ENCODE measurements at regions not wholly inside any gene's neighbourhood (a gene's known extent, or its start where the extent isn't known, plus 50 kb on each side); places are given as distances from the start of the nearest gene placed in this dataset.

DNA sequence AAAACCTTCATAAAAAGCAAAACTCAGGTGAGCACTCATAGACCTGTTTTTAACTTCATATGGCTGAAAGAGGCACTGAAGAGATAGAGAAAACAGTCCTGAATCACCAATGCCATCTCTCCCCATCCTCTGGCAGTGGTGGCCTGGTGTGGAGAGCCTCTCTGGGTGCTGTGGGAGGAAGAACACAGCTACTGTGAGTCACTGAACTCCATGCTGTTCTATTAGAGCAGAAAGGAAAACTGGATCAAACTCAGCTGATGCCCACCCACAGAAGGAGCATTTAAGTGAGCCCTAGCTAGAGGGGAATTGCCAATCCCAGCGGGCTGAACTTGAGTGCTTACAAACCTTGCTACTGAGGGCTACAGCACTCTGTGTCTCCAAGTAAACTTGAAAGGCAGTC, 115.3 kb upstream of the SESN3 start (continued):
- TF ChIP-seq, protein P1, sequence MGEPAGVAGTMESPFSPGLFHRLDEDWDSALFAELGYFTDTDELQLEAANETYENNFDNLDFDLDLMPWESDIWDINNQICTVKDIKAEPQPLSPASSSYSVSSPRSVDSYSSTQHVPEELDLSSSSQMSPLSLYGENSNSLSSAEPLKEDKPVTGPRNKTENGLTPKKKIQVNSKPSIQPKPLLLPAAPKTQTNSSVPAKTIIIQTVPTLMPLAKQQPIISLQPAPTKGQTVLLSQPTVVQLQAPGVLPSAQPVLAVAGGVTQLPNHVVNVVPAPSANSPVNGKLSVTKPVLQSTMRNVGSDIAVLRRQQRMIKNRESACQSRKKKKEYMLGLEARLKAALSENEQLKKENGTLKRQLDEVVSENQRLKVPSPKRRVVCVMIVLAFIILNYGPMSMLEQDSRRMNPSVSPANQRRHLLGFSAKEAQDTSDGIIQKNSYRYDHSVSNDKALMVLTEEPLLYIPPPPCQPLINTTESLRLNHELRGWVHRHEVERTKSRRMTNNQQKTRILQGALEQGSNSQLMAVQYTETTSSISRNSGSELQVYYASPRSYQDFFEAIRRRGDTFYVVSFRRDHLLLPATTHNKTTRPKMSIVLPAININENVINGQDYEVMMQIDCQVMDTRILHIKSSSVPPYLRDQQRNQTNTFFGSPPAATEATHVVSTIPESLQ (CRISPR knock-in tag; IDR thresholded peaks at IDR 0.05): no peak
- TF ChIP-seq, protein P2, sequence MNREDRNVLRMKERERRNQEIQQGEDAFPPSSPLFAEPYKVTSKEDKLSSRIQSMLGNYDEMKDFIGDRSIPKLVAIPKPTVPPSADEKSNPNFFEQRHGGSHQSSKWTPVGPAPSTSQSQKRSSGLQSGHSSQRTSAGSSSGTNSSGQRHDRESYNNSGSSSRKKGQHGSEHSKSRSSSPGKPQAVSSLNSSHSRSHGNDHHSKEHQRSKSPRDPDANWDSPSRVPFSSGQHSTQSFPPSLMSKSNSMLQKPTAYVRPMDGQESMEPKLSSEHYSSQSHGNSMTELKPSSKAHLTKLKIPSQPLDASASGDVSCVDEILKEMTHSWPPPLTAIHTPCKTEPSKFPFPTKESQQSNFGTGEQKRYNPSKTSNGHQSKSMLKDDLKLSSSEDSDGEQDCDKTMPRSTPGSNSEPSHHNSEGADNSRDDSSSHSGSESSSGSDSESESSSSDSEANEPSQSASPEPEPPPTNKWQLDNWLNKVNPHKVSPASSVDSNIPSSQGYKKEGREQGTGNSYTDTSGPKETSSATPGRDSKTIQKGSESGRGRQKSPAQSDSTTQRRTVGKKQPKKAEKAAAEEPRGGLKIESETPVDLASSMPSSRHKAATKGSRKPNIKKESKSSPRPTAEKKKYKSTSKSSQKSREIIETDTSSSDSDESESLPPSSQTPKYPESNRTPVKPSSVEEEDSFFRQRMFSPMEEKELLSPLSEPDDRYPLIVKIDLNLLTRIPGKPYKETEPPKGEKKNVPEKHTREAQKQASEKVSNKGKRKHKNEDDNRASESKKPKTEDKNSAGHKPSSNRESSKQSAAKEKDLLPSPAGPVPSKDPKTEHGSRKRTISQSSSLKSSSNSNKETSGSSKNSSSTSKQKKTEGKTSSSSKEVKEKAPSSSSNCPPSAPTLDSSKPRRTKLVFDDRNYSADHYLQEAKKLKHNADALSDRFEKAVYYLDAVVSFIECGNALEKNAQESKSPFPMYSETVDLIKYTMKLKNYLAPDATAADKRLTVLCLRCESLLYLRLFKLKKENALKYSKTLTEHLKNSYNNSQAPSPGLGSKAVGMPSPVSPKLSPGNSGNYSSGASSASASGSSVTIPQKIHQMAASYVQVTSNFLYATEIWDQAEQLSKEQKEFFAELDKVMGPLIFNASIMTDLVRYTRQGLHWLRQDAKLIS (CRISPR knock-in tag; IDR thresholded peaks at IDR 0.05; ENCODE audit: borderline replicate concordance): no peak
- no peak for TF ChIP-seq ZNF416 (CRISPR knock-in tag; IDR thresholded peaks at IDR 0.05)
- TF ChIP-seq, protein P3, sequence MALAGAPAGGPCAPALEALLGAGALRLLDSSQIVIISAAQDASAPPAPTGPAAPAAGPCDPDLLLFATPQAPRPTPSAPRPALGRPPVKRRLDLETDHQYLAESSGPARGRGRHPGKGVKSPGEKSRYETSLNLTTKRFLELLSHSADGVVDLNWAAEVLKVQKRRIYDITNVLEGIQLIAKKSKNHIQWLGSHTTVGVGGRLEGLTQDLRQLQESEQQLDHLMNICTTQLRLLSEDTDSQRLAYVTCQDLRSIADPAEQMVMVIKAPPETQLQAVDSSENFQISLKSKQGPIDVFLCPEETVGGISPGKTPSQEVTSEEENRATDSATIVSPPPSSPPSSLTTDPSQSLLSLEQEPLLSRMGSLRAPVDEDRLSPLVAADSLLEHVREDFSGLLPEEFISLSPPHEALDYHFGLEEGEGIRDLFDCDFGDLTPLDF (CRISPR knock-in tag; IDR thresholded peaks at IDR 0.05): no peak
- no peak for TF ChIP-seq SMAD4 (CRISPR knock-in tag; IDR thresholded peaks at IDR 0.05)
- TF ChIP-seq, protein P4, sequence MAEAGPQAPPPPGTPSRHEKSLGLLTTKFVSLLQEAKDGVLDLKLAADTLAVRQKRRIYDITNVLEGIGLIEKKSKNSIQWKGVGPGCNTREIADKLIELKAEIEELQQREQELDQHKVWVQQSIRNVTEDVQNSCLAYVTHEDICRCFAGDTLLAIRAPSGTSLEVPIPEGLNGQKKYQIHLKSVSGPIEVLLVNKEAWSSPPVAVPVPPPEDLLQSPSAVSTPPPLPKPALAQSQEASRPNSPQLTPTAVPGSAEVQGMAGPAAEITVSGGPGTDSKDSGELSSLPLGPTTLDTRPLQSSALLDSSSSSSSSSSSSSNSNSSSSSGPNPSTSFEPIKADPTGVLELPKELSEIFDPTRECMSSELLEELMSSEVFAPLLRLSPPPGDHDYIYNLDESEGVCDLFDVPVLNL (CRISPR knock-in tag; IDR thresholded peaks at IDR 0.05; ENCODE audit: borderline replicate concordance, low read depth): no peak
- no peak for TF ChIP-seq GRHL2 (CRISPR knock-in tag; IDR thresholded peaks at IDR 0.05; ENCODE audit: insufficient replicate concordance, severe bottlenecking)
- TF ChIP-seq TEAD1 (CRISPR knock-in tag; IDR thresholded peaks at IDR 0.05): no peak
- TF ChIP-seq IRF2 (CRISPR knock-in tag; IDR thresholded peaks at IDR 0.05; ENCODE audit: borderline replicate concordance, low read depth): no peak
- no peak for TF ChIP-seq ZNF671 (CRISPR knock-in tag; IDR thresholded peaks at IDR 0.05)
- no peak for TF ChIP-seq NFATC4 (CRISPR knock-in tag; IDR thresholded peaks at IDR 0.05)

DNA sequence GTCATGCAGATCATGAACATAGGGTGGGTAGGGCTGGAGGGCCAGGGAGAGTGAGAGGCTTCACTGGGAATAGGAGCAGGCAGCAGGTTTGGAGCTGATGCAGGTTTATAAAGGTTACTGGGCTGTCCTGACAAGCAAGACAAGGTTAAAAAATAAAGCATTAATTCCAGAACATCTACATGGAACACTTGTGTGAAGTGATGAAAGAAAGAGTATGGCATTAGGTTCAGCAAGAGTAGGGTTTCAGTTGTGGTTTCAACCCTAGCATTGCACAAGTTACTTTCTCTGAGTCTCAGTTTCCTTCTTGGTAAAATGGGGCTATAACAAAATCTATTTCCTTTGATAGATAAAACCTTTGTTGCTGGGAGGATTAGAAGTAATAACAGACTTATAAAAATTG, 114.6 kb upstream of the SESN3 start:
- Mint-ChIP-seq H3K36me3 (peaks cover 15% of the 10 kb centered on the region), H3K27ac (no peak overlapping the region), H3K4me3 (no peak overlapping the region), H3K4me1 (peaks cover 11% of the 10 kb centered on the region), H3K9me3 (peaks cover 21% of the 10 kb centered on the region), H3K27me3 (ENCODE audit: low read depth) (no peaks in the 10 kb centered on the region)
- ATAC-seq: no peak
- ChIA-PET CTCF (no interaction called here), POLR2A (no interaction called here)
- TF ChIP-seq SP1 (CRISPR knock-in tag; conservative IDR thresholded peaks at IDR 0.05): no peak
- no peak for DNase-seq (ENCODE audit: low spot score)

DNA sequence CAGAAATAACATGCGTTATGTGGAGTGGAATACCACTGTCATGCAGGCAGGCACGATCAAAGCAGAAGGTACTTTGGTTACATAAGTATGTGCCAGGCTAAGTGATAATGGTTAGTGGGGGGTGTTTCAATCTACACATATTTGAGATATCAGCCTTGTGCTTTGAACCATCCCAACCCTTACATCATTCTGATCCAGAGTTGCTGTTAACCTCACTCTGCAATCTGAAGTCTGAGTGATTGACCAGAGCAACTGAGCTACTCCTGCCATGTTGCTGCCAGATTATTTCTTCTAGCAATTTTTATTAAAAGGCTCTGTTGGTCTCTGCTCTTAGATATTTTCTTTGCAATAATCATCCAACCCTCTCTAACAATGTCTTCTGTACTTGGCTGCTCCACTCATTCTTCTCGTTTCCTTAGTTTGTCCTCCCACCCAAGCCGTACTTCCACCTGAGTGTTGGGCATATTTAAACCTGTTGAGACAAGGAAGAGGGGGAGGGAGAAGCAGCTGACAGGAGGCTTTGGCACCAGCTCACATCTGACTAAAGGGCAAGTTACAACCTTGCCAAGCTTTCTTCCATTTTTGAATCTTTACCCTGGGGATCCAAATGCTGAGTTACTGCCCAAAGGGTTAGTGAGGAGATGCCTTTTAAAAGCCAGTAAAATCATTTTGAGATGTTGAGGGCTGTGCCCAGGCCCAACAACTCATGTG, 114.1 kb upstream of the SESN3 start:
- Mint-ChIP-seq H3K4me3 (no peak overlapping the region), H3K27ac (no peak overlapping the region), H3K4me1 (peaks cover 17% of the 10 kb centered on the region), H3K9me3 (peaks cover 20% of the 10 kb centered on the region), H3K36me3 (peaks cover 15% of the 10 kb centered on the region), H3K27me3 (ENCODE audit: low read depth) (no peaks in the 10 kb centered on the region)
- ATAC-seq (no peak), DNase-seq (ENCODE audit: low spot score) (no peak)
- POLR2A ChIA-PET: no interaction called here
- CTCF ChIA-PET: no interaction called here
- TF ChIP-seq JAZF1 (CRISPR knock-in tag; IDR thresholded peaks at IDR 0.05) (no peak), SMAD4 (CRISPR knock-in tag; IDR thresholded peaks at IDR 0.05) (no peak), NFE2L1 (CRISPR knock-in tag; IDR thresholded peaks at IDR 0.05) (no peak), SMAD3 (CRISPR knock-in tag; IDR thresholded peaks at IDR 0.05; ENCODE audit: borderline replicate concordance) (no peak), ELF4 (CRISPR knock-in tag; IDR thresholded peaks at IDR 0.05; ENCODE audit: low read depth) (no peak), TEAD4 (CRISPR knock-in tag; IDR thresholded peaks at IDR 0.05) (no peak)
- TF ChIP-seq, protein P5, sequence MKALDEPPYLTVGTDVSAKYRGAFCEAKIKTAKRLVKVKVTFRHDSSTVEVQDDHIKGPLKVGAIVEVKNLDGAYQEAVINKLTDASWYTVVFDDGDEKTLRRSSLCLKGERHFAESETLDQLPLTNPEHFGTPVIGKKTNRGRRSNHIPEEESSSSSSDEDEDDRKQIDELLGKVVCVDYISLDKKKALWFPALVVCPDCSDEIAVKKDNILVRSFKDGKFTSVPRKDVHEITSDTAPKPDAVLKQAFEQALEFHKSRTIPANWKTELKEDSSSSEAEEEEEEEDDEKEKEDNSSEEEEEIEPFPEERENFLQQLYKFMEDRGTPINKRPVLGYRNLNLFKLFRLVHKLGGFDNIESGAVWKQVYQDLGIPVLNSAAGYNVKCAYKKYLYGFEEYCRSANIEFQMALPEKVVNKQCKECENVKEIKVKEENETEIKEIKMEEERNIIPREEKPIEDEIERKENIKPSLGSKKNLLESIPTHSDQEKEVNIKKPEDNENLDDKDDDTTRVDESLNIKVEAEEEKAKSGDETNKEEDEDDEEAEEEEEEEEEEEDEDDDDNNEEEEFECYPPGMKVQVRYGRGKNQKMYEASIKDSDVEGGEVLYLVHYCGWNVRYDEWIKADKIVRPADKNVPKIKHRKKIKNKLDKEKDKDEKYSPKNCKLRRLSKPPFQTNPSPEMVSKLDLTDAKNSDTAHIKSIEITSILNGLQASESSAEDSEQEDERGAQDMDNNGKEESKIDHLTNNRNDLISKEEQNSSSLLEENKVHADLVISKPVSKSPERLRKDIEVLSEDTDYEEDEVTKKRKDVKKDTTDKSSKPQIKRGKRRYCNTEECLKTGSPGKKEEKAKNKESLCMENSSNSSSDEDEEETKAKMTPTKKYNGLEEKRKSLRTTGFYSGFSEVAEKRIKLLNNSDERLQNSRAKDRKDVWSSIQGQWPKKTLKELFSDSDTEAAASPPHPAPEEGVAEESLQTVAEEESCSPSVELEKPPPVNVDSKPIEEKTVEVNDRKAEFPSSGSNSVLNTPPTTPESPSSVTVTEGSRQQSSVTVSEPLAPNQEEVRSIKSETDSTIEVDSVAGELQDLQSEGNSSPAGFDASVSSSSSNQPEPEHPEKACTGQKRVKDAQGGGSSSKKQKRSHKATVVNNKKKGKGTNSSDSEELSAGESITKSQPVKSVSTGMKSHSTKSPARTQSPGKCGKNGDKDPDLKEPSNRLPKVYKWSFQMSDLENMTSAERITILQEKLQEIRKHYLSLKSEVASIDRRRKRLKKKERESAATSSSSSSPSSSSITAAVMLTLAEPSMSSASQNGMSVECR (CRISPR knock-in tag; IDR thresholded peaks at IDR 0.05; ENCODE audit: borderline replicate concordance): no peak

All from WTC11 (cell line).